Stomach (tissue), 8 donors: ENCODE measurements at regions not wholly inside any gene's neighbourhood (a gene's known extent, or its start where the extent isn't known, plus 50 kb on each side); places are given as distances from the start of the nearest gene placed in this dataset.
"Not testable (repeated sequence)": the region's sequence is repeated elsewhere in the genome, so short reads cannot be mapped to it uniquely, and the experiment has no call there.

Experiments
- DNase-seq, 2 donors: peaks; one replicate each; pipeline versions ENCODE4 v3.0.0 to v3.0.0-alpha.2; 2013 to 2019
- H3K27ac ChIP-seq, 5 donors: fragments of 200-600 bp in 4 of 5; sonication (generic) in 4 of 5; one replicate each; pipeline ENCODE4 v1.5.1; 2013 to 2019; ENCODE audit warnings: mild to moderate bottlenecking in 1 of 5, moderate library complexity in 1 of 5
- H3K27me3 ChIP-seq, 3 donors: fragments of 200-600 bp; sonication (generic); one replicate each; pipeline ENCODE4 v1.5.1; 2017 to 2019; ENCODE audit warnings: mixed run types in 1 of 3
- H3K36me3 ChIP-seq, 4 donors: fragments of 200-600 bp; sonication (generic); 1 replicate in 3 of 4; 2 replicates in 1 of 4; pipeline ENCODE4 v1.5.1; 2016 to 2019
- H3K4me1 ChIP-seq, 4 donors: fragments of 200-600 bp; sonication (generic); one replicate each; pipeline ENCODE4 v1.5.1; 2016 to 2019
- H3K4me3 ChIP-seq, 4 donors: fragments of 200-600 bp; sonication (generic) in 3 of 4; one replicate each; pipeline ENCODE4 v1.5.1; 2016 to 2019; ENCODE audit warnings: mild to moderate bottlenecking in 1 of 4
- H3K9me3 ChIP-seq, 4 donors: fragments of 200-600 bp; sonication (generic); one replicate each; pipeline ENCODE4 v1.5.1; 2016 to 2019
- EP300 ChIP-seq: sonication (generic); formaldehyde crosslinking; IDR thresholded peaks from one replicate; pipeline ENCODE4 v1.6.1; 2017; ENCODE audit warnings: antibody characterized with exemption
- POLR2A ChIP-seq, 4 donors: fragments of 450-650 bp; IDR thresholded peaks; one replicate each; pipeline ENCODE4 v1.6.1; 2016; ENCODE audit warnings: antibody characterized with exemption in 4 of 4, control low read depth in 2 of 4, mild to moderate bottlenecking in 1 of 4, moderate library complexity in 1 of 4
- POLR2AphosphoS5 ChIP-seq, 3 donors: sonication (generic); formaldehyde crosslinking; IDR thresholded peaks; one replicate each; pipeline ENCODE4 v1.6.1; 2016; ENCODE audit warnings: antibody characterized with exemption in 3 of 3
- WGBS, 5 donors: extraction: QIAGEN DNeasy Blood & Tissue Kit in 3 of 5; methylation state at CpG; one replicate each; pipeline versions ENCODE4 v1.1.5 to v1.1.7; 2013 to 2018; 5-methylcytosine and 5-hydroxymethylcytosine counted together
- intact Hi-C: fragments of 100-400 bp; cut with DNase I; formaldehyde crosslinking; loops from one replicate; pipeline ENCODE4 v1.15.1; 2023; ENCODE audit warnings: low total_unique reads
- TF ChIP-seq, protein P1 (sequence below), 7 experiments: fragments of 450-650 bp in 4 of 7; fragments of 200-600 bp in 3 of 7; sonication (generic) in 3 of 7; IDR thresholded peaks; one replicate each; pipeline ENCODE4 v1.5.1; 2016 to 2019; ENCODE audit warnings: antibody characterized with exemption in 7 of 7, control low read depth in 2 of 7, mild to moderate bottlenecking in 1 of 7
- donor health status: healthy with polysubstance abuse.
- donor health status: Bipolar disorder and iron deficiency.
- donor health status: healthy.

DNA sequence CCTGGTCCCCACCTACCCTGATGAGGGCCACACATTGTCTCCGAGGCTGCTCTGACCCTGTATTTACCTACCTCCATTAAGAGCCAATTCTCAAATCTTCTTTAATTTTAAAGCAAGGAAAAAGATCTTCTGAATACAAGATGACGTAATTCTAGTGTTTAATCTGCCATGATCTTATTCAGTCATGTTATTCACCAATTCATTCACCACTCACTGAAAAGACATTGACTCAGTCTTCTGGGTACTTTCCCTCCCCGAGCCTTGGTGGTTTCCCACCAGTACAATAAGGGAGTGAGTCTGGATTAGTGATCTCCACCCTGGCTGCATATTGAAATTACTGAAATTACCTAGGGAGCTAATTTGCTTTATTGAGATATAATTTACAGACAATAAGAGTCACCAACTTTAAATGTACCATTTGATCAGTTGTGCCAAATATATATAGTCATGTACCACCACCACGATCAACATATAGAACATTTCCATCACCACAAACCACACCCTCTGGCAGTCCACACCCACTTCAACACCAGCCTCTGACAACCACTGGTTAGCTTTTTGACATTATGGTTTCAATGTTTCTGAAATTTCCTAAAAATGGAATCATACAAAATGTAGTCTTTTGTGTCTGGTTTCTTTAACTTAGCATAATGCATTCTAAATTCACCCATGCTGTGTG, 117.5 kb upstream of the UNC5B start:
- H3K4me1 ChIP-seq, result no peaks in the 10 kb centered on the region
- intact Hi-C loops, result no loop called here
- no peak for DNase-seq
- H3K4me3 ChIP-seq, result no peak overlapping the region
- TF ChIP-seq EP300 (no peak), POLR2A (IDR thresholded peaks at IDR 0.05) (no peak), POLR2AphosphoS5 (IDR thresholded peaks at IDR 0.05) (no peak)
- TF ChIP-seq, protein P1, sequence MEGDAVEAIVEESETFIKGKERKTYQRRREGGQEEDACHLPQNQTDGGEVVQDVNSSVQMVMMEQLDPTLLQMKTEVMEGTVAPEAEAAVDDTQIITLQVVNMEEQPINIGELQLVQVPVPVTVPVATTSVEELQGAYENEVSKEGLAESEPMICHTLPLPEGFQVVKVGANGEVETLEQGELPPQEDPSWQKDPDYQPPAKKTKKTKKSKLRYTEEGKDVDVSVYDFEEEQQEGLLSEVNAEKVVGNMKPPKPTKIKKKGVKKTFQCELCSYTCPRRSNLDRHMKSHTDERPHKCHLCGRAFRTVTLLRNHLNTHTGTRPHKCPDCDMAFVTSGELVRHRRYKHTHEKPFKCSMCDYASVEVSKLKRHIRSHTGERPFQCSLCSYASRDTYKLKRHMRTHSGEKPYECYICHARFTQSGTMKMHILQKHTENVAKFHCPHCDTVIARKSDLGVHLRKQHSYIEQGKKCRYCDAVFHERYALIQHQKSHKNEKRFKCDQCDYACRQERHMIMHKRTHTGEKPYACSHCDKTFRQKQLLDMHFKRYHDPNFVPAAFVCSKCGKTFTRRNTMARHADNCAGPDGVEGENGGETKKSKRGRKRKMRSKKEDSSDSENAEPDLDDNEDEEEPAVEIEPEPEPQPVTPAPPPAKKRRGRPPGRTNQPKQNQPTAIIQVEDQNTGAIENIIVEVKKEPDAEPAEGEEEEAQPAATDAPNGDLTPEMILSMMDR (IDR thresholded peaks at IDR 0.05), result no peak
- 60 to 82% (median 73%) methylated on average over 4 of the region's 4 CpGs for WGBS, 5 donors
- no peak overlapping the region for H3K27ac ChIP-seq
- peaks cover 0 to 5% (median 3%) of the 10 kb centered on the region in 3 donors for H3K27me3 ChIP-seq
- H3K36me3 ChIP-seq, result no peaks in the 10 kb centered on the region
- no peaks in the 10 kb centered on the region for H3K9me3 ChIP-seq

DNA sequence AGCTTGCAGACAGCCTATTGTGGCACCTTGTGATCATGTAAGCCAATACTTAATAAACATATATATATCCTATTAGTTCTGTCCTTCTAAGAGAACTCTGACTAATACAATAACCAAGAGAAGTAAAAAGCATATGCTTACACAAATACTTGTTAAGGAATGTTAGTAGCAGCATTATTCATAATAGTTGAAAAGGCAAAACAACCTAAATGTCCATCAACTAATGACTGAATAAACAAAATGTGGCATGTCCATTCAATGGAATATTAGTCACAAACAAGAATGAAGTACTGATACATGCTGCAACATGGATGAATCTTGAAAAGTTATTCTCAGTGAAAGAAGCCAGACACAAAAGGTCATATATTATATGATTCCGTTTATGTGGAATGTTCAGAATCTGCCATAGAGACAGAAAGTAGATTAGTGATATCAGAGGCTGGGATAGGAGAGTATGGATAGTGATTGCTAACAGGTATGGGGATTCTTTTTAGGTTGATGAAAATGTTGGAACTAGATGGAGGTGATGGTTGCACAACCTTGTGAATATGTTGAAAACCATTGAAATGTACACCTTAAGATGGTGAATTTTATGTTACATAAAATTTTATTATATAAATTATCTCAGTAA, 112.5 kb upstream of the UNC5B start:
- Histone ChIP-seq H3K4me1 (no peaks in the 10 kb centered on the region), H3K27ac (no peak overlapping the region), H3K4me3 (no peak overlapping the region), H3K9me3 (no peaks in the 10 kb centered on the region), H3K27me3 (peaks cover 0 to 5% (median 3%) of the 10 kb centered on the region in 3 donors), H3K36me3 (no peaks in the 10 kb centered on the region)
- no peak for DNase-seq
- intact Hi-C loops, result no loop called here
- no peak for TF ChIP-seq EP300
- no peak for TF ChIP-seq POLR2AphosphoS5 (IDR thresholded peaks at IDR 0.05)
- TF ChIP-seq, protein P1 (IDR thresholded peaks at IDR 0.05), result no peak
- TF ChIP-seq POLR2A (IDR thresholded peaks at IDR 0.05), result no peak
- 64 to 76% (median 74%) methylated on average over 1 of the region's 1 CpG for WGBS, 5 donors

DNA sequence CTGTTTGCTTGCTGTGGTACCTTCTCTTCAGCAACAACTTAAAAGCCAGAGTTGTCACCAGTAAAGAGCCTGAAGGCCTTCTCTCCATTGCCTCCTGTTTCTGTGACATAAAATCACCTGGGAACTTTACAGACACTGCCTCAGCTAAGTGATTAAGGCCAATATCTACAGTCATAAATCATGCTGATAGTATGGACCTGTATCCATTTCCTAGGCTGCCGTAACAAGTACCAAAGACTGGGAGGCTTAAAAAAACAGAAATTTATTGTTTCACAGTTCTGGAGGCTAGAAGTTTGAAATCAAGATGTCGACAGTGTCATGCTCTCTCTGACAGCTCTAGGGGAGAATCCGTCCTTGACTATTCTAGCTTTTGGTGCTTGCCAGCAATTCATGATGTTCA, 108.4 kb upstream of the UNC5B start:
- Histone ChIP-seq H3K4me3 (no peak overlapping the region), H3K9me3 (no peaks in the 10 kb centered on the region), H3K27ac (no peak overlapping the region), H3K4me1 (no peaks in the 10 kb centered on the region), H3K36me3 (no peaks in the 10 kb centered on the region), H3K27me3 (no peaks in the 10 kb centered on the region)
- DNase-seq, result no peak
- WGBS, 5 donors, result 82 to 91% (median 84%) methylated on average over 3 of the region's 3 CpGs
- intact Hi-C loops, result no loop called here
- TF ChIP-seq EP300, result no peak

DNA sequence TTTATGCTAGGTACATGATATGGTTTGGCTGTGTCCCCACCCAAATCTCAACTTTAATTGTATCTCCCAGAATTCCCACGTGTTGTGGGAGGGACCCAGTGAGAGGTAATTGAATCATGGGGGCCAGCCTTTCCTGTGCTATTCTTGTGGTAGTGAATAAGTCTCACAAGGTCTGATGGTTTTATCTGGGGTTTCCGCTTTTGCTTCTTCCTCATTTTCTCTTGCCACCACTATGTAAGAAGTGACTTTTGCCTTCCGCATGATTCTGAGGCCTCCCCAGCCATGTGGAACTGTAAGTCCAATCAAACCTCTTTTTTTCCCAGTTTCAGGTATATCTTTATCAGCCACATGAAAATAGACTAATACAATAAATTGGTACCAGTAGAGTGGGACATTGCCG, 106.2 kb upstream of the UNC5B start:
- DNase-seq, H3K27me3 ChIP-seq, H3K4me3 ChIP-seq, intact Hi-C loops, H3K27ac ChIP-seq, H3K4me1 ChIP-seq, H3K36me3 ChIP-seq, H3K9me3 ChIP-seq: not testable (repeated sequence)
- WGBS, 5 donors, result 66 to 72% (median 70%) methylated on average over 4 of the region's 4 CpGs

DNA sequence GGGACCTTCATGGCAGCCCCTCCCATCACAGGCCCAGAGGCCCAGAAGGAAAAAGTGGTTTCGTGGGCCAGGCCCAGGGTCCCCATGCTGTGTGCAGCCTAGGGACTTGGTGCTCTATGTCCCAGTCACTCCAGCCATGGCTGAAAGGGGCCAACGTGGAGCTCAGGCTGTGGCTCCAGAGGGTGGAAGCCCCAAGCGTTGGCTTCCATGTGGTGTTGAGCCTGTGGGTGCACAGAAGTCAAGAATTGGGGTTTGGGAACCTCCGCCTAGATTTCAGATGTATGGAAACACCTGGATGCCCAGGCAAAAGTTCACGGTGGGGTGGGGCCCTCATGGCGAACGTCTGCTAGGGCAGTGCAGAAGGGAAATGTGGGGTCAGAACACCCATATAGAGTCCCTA, 105.3 kb upstream of the UNC5B start:
- H3K27me3 ChIP-seq, H3K36me3 ChIP-seq, H3K4me3 ChIP-seq, DNase-seq, intact Hi-C loops, H3K27ac ChIP-seq, H3K4me1 ChIP-seq, H3K9me3 ChIP-seq: not testable (repeated sequence)
- WGBS, 5 donors, result 90 to 93% (median 91%) methylated on average over 7 of the region's 7 CpGs

DNA sequence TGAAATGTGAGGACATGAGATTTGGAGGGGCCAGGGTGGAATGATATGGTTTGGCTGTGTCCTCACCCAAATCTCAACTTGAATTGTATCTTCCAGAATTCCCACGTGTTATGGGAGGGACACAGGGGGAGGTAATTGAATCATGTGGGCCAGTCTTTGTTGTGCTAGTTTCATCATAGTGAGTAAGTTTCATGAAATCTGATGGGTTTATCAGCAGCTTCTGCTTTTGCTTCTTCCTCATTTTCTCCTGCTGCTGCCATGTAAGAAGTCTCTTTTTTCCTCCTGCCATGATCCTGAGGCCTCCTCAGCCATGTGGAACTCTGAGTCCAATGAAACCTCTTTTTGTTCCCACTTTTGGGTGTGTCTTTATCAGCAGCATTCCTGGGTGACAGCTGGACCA, 104.3 kb upstream of the UNC5B start:
- 53 to 81% (median 66%) methylated on average over 1 of the region's 1 CpG for WGBS, 5 donors
- H3K4me1 ChIP-seq, H3K9me3 ChIP-seq, H3K4me3 ChIP-seq, H3K36me3 ChIP-seq, H3K27ac ChIP-seq, DNase-seq, intact Hi-C loops: not testable (repeated sequence)
- peaks cover 0 to 11% (median 0%) of the 10 kb centered on the region in 3 donors for H3K27me3 ChIP-seq
